Stomach (tissue), 4 donors: ENCODE measurements at regions not wholly inside any gene's neighbourhood (a gene's known extent, or its start where the extent isn't known, plus 50 kb on each side); places are given as distances from the start of the nearest gene placed in this dataset.

Source experiments
- POLR2A ChIP-seq, 4 donors: fragments of 450-650 bp; IDR thresholded peaks; one replicate each; pipeline ENCODE4 v1.6.1; 2016; ENCODE audit warnings: antibody characterized with exemption in 4 of 4, control low read depth in 2 of 4, mild to moderate bottlenecking in 1 of 4, moderate library complexity in 1 of 4
- TF ChIP-seq, protein P1 (sequence below), 7 experiments: fragments of 450-650 bp in 4 of 7; fragments of 200-600 bp in 3 of 7; sonication (generic) in 3 of 7; IDR thresholded peaks; one replicate each; pipeline ENCODE4 v1.5.1; 2016 to 2019; ENCODE audit warnings: antibody characterized with exemption in 7 of 7, control low read depth in 2 of 7, mild to moderate bottlenecking in 1 of 7

DNA sequence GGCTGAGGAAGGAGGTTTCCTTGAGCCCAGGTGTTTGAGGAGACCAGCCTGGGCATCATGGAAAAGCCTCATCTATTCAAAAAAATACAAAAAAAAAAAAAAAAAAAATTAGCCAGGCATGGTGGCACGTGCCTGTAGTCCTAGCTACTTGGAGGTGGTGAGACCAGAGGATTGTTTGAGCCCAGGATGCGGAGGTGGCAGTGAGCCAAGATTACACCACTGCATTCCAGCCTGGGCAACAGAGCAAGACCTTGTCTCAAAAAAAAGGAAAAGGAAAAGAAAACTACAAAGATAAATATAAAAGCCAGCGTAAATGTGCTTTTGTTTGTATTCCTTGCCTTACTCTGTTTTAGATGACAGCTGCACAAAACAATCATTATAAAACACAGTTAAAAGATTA is 2249.2 kb upstream of the C9orf72 start:
- TF ChIP-seq, protein P1, sequence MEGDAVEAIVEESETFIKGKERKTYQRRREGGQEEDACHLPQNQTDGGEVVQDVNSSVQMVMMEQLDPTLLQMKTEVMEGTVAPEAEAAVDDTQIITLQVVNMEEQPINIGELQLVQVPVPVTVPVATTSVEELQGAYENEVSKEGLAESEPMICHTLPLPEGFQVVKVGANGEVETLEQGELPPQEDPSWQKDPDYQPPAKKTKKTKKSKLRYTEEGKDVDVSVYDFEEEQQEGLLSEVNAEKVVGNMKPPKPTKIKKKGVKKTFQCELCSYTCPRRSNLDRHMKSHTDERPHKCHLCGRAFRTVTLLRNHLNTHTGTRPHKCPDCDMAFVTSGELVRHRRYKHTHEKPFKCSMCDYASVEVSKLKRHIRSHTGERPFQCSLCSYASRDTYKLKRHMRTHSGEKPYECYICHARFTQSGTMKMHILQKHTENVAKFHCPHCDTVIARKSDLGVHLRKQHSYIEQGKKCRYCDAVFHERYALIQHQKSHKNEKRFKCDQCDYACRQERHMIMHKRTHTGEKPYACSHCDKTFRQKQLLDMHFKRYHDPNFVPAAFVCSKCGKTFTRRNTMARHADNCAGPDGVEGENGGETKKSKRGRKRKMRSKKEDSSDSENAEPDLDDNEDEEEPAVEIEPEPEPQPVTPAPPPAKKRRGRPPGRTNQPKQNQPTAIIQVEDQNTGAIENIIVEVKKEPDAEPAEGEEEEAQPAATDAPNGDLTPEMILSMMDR (IDR thresholded peaks at IDR 0.05): no peak
- TF ChIP-seq POLR2A (IDR thresholded peaks at IDR 0.05): no peak
